ENCODE measurements at regions not wholly inside any gene's neighbourhood (a gene's known extent, or its start where the extent isn't known, plus 50 kb on each side); places are given as distances from the start of the nearest gene placed in this dataset.

DNA sequence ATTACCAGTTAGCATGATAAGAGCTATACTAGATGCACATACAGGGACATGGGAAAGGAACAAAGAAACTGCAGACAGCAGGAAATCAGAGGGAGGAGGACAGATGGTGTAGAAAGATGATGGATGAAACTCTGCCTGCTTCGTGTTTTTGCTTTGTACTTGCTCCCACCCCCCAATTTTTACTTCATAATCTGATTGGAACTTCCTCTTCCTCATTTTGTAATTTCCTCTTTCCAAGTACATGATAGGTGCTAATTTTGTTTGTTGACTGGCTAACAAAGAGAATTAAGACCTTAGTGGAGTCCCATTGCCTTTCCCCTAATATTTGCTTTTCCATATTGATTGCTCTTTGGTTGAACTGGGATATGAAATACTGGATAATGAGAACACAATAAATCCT is 76.0 kb upstream of the PELI1 start:
- no peak overlapping the region for H3K27ac ChIP-seq (ENCODE audit: low read depth, low read length)

DNA sequence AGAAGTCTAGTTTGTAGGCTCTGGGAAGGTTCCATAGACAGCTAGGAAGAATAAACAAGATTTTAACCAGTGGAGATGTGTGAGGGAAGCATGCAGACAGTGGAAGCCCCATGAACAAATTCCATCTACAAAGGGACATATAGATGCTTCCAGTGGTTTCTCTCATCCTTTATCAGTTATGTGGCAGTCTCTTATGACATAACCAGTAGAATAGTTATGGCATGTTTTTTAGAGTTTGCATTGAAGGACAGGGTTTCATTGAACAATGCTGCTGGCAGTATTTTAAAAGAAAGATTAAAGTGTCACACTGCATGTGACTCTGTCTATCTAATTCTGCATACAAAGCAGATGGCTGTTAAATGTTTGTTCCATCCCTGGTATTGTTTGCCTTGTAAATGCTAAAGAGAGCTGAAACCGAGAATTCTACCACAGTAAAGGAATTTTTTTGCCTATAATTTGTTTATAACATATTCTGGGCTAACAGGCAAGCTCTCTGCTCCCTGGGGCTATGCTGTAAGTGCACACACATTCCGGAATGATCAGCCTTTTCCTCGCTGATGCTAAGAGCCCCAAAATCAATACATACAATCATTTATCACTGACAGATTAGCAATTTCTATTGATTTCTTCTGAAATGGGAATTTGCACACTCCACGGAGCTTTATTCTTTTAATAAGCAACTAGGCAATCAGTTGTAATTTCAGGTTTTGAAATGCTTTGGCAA is 76.8 kb upstream of the PELI1 start:
- H3K4me3 ChIP-seq (ENCODE audit: low read depth, low read length): no peak overlapping the region
- no peaks in the 10 kb centered on the region for H3K9me3 ChIP-seq (ENCODE audit: control insufficient read depth, insufficient read depth, low read length)
- TF ChIP-seq, protein P1, sequence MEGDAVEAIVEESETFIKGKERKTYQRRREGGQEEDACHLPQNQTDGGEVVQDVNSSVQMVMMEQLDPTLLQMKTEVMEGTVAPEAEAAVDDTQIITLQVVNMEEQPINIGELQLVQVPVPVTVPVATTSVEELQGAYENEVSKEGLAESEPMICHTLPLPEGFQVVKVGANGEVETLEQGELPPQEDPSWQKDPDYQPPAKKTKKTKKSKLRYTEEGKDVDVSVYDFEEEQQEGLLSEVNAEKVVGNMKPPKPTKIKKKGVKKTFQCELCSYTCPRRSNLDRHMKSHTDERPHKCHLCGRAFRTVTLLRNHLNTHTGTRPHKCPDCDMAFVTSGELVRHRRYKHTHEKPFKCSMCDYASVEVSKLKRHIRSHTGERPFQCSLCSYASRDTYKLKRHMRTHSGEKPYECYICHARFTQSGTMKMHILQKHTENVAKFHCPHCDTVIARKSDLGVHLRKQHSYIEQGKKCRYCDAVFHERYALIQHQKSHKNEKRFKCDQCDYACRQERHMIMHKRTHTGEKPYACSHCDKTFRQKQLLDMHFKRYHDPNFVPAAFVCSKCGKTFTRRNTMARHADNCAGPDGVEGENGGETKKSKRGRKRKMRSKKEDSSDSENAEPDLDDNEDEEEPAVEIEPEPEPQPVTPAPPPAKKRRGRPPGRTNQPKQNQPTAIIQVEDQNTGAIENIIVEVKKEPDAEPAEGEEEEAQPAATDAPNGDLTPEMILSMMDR (IDR thresholded peaks at IDR 0.05; ENCODE audit: low read depth, low read length): no peak
- H3K27me3 ChIP-seq (ENCODE audit: control insufficient read depth, insufficient read depth, low read length): peaks cover 28% of the 10 kb centered on the region
- no peak overlapping the region for H3K27ac ChIP-seq (ENCODE audit: low read depth, low read length)
- DNase-seq (ENCODE audit: low read depth, low spot score): no peak
- ChIA-PET POLR2A (no interaction called here), CTCF (no interaction called here)

More for the DNA sequence above, 76.0 kb upstream of the PELI1 start:
- POLR2A ChIA-PET: interaction anchor here (0.6 kb wide), 1 partner anchor 18 kb away, joined by 10 read pairs; no protein-coding TSS in a partner anchor
- Histone ChIP-seq H3K4me3 (ENCODE audit: low read depth, low read length) (no peak overlapping the region), H3K27me3 (ENCODE audit: control insufficient read depth, insufficient read depth, low read length) (peaks cover 24% of the 10 kb centered on the region), H3K9me3 (ENCODE audit: control insufficient read depth, insufficient read depth, low read length) (no peaks in the 10 kb centered on the region)
- CTCF ChIA-PET: no interaction called here
- no peak for DNase-seq (ENCODE audit: low read depth, low spot score)
- TF ChIP-seq, protein P1 (IDR thresholded peaks at IDR 0.05; ENCODE audit: low read depth, low read length): no peak

DNA sequence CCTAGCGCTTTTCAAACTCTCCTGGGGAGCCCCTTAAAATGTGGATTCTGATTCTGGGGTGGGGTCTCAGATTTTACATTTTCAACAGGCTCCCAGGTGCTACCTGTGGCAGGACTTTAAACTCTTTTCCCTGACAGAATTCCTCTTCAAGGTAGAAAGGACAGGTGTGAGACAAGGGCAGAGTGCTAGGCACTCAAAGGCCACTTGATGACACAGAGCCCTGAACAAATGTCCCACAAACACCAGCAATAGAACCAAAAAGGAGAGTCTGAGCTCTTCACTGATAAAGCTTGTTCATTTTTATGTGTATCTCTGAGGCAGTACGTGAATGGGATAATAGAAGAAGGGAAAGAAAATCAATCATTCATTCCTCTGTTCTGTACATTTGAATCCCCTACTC is 77.7 kb upstream of the PELI1 start:
- Histone ChIP-seq H3K9me3 (ENCODE audit: control insufficient read depth, insufficient read depth, low read length) (no peaks in the 10 kb centered on the region), H3K27ac (ENCODE audit: low read depth, low read length) (no peak overlapping the region), H3K27me3 (ENCODE audit: control insufficient read depth, insufficient read depth, low read length) (peaks cover 28% of the 10 kb centered on the region), H3K4me3 (ENCODE audit: low read depth, low read length) (no peak overlapping the region)
- no peak for DNase-seq (ENCODE audit: low read depth, low spot score)
- ChIA-PET POLR2A (no interaction called here), CTCF (no interaction called here)
- TF ChIP-seq, protein P1 (IDR thresholded peaks at IDR 0.05; ENCODE audit: low read depth, low read length): no peak

DNA sequence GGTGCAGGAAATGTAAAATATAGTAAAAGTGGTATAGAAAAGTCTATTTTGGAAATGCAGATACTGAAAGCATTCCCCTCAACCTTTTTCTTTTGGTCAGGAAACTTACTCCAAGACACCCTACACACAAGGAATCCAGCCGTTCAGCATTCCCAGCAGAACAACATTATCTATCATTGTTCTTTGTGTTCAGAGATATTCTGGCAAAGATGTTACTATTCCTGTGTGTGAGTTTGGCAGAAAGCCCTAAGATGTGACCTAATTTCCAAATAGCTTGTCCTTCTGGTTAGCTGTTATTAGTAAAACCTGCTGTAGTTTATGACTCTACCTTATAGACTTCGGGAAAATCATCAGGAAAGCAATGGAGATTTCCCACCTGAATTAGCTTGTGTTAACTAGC is 78.1 kb upstream of the PELI1 start:
- ChIA-PET CTCF (interaction anchor here (1.1 kb wide), 1 partner anchor 265 kb away, joined by 4 read pairs; no protein-coding TSS in a partner anchor), POLR2A (no interaction called here)
- TF ChIP-seq, protein P1 (IDR thresholded peaks at IDR 0.05; ENCODE audit: low read depth, low read length): no peak
- no peak overlapping the region for H3K4me3 ChIP-seq (ENCODE audit: low read depth, low read length)
- peaks cover 28% of the 10 kb centered on the region for H3K27me3 ChIP-seq (ENCODE audit: control insufficient read depth, insufficient read depth, low read length)
- DNase-seq (ENCODE audit: low read depth, low spot score): no peak
- H3K9me3 ChIP-seq (ENCODE audit: control insufficient read depth, insufficient read depth, low read length): no peaks in the 10 kb centered on the region
- no peak overlapping the region for H3K27ac ChIP-seq (ENCODE audit: low read depth, low read length)

DNA sequence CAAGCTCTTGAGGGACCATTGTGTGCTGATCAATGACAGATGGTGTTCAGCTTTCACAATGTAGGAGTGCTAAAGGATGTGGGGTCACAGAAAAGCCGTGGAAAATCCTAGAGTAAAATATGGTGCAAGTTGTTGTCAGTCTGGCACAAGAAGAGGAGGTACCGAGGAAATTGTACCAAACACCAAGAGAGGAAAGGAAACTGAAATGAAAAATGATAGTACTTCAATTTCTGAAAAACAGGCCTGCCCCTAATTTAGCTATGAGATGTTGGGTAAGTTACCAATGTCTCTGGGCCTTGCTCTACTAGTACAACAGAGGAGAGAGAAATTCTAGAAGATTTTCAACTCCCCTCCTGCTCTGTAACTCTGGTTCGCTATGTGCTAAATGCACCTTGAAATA is 78.8 kb upstream of the PELI1 start:
- Histone ChIP-seq H3K27ac (ENCODE audit: low read depth, low read length) (no peak overlapping the region), H3K9me3 (ENCODE audit: control insufficient read depth, insufficient read depth, low read length) (no peaks in the 10 kb centered on the region), H3K27me3 (ENCODE audit: control insufficient read depth, insufficient read depth, low read length) (peaks cover 28% of the 10 kb centered on the region), H3K4me3 (ENCODE audit: low read depth, low read length) (no peak overlapping the region)
- no peak for DNase-seq (ENCODE audit: low read depth, low spot score)
- TF ChIP-seq, protein P1 (IDR thresholded peaks at IDR 0.05; ENCODE audit: low read depth, low read length): no peak
- POLR2A ChIA-PET: no interaction called here
- CTCF ChIA-PET: interaction anchor here (1.1 kb wide), 2 partner anchors 173 to 265 kb away, joined by 3 to 4 read pairs; no protein-coding TSS in a partner anchor

Measured in AG04450 (cell line).